ENCODE measurements at regions not wholly inside any gene's neighbourhood (a gene's known extent, or its start where the extent isn't known, plus 50 kb on each side); places are given as distances from the start of the nearest gene placed in this dataset.

GRCh38 chr2:106965611-106966010 is 79.6 kb upstream of the ST6GAL2 start:
- Histone ChIP-seq H3K4me3 (no peak overlapping the region), H3K36me3 (replicated peaks in 1 of 2; ENCODE audit: insufficient read depth in 1 of 2, low read depth in 2 of 2) (no peaks in the 10 kb centered on the region), H3K27me3 (no peaks in the 10 kb centered on the region), H3K4me1 (no peaks in the 10 kb centered on the region), H3K27ac (no peak overlapping the region), H3K9me3 (no peaks in the 10 kb centered on the region)
- intact Hi-C loops (cut with DNase I): no loop called here
- no peak for DNase-seq
- ATAC-seq: no peak
- no peak for TF ChIP-seq POLR2A (IDR thresholded peaks at IDR 0.05)
- TF ChIP-seq, protein P1, sequence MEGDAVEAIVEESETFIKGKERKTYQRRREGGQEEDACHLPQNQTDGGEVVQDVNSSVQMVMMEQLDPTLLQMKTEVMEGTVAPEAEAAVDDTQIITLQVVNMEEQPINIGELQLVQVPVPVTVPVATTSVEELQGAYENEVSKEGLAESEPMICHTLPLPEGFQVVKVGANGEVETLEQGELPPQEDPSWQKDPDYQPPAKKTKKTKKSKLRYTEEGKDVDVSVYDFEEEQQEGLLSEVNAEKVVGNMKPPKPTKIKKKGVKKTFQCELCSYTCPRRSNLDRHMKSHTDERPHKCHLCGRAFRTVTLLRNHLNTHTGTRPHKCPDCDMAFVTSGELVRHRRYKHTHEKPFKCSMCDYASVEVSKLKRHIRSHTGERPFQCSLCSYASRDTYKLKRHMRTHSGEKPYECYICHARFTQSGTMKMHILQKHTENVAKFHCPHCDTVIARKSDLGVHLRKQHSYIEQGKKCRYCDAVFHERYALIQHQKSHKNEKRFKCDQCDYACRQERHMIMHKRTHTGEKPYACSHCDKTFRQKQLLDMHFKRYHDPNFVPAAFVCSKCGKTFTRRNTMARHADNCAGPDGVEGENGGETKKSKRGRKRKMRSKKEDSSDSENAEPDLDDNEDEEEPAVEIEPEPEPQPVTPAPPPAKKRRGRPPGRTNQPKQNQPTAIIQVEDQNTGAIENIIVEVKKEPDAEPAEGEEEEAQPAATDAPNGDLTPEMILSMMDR (IDR thresholded peaks at IDR 0.05): no peak
- 69 to 70% methylated on average over 3 of the region's 3 CpGs for WGBS, 2 donors

DNA sequence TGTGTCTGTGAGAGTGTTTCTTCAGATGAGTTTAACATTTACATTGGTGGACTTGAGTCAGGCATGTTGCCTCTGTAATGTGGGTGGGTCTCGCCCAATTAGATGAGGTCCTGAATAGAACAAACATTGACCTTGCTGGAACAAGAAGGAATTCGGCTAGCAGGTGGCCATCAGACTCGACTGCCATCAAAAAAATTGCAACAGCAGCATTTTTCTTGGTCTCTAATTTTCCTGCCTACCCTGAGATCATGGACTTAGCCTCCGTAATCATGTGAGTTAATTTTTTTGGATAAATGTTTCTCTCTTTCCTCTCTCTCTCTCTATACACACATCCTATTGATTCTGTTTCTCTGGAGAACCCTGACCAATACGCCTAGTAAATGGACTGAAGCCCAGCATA is 83.8 kb upstream of the ST6GAL2 start:
- TF ChIP-seq, protein P1 (IDR thresholded peaks at IDR 0.05): no peak
- TF ChIP-seq POLR2A (IDR thresholded peaks at IDR 0.05): no peak
- no peak for ATAC-seq
- Histone ChIP-seq H3K4me3 (no peak overlapping the region), H3K36me3 (replicated peaks in 1 of 2; ENCODE audit: insufficient read depth in 1 of 2, low read depth in 2 of 2) (no peaks in the 10 kb centered on the region), H3K27me3 (no peaks in the 10 kb centered on the region), H3K27ac (no peak overlapping the region), H3K4me1 (no peaks in the 10 kb centered on the region), H3K9me3 (no peaks in the 10 kb centered on the region)
- DNase-seq: no peak
- intact Hi-C loops (cut with DNase I): no loop called here
- WGBS, 2 donors: 53 to 70% methylated on average over 5 of the region's 5 CpGs

- DNase-seq: no peak
- H3K36me3 ChIP-seq (replicated peaks in 1 of 2; ENCODE audit: insufficient read depth in 1 of 2, low read depth in 2 of 2): no peaks in the 10 kb centered on the region
- no peak overlapping the region for H3K27ac ChIP-seq
- TF ChIP-seq POLR2A (IDR thresholded peaks at IDR 0.05): no peak
- TF ChIP-seq, protein P1 (IDR thresholded peaks at IDR 0.05): no peak
- H3K4me3 ChIP-seq: no peak overlapping the region
- intact Hi-C loops (cut with DNase I): no loop called here
- WGBS, 2 donors: 47 to 55% methylated on average over 5 of the region's 5 CpGs
- H3K4me1 ChIP-seq: no peaks in the 10 kb centered on the region
- H3K9me3 ChIP-seq: no peaks in the 10 kb centered on the region
- no peaks in the 10 kb centered on the region for H3K27me3 ChIP-seq
- no peak for ATAC-seq
These were observed 84.7 kb upstream of the ST6GAL2 start for GRCh38 chr2:106970471-106971261.

- ATAC-seq (no peak), DNase-seq (no peak)
- Histone ChIP-seq H3K36me3 (replicated peaks in 1 of 2; ENCODE audit: insufficient read depth in 1 of 2, low read depth in 2 of 2) (no peaks in the 10 kb centered on the region), H3K27ac (no peak overlapping the region), H3K9me3 (no peaks in the 10 kb centered on the region), H3K4me1 (no peaks in the 10 kb centered on the region), H3K4me3 (no peak overlapping the region), H3K27me3 (no peaks in the 10 kb centered on the region)
- TF ChIP-seq, protein P1 (IDR thresholded peaks at IDR 0.05): no peak
- no peak for TF ChIP-seq POLR2A (IDR thresholded peaks at IDR 0.05)
- WGBS, 2 donors: 57 to 67% methylated on average over 2 of the region's 2 CpGs
- intact Hi-C loops (cut with DNase I): no loop called here
These were observed 86.8 kb upstream of the ST6GAL2 start for GRCh38 chr2:106972782-106973181.

DNA sequence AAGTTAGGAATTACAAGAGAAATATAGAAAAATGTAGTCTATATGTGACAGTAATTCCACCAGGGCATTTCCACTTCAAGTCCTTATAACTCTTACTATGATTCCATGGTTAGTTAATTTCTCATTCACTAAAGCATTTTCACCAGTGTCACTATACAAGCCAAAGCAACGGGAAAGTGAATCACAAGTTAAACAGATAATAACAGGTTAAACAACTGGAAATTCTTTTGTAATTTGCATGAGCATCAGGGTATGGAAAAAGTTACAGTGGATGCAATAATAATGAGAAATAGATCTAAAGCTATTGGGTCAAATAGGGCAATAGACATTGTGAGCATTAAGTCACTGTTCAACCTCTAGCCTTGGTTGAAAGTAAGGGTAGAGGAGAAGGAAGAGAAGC is 88.9 kb upstream of the ST6GAL2 start:
- WGBS, 2 donors: 38 to 68% methylated on average over 1 of the region's 1 CpG
- no peaks in the 10 kb centered on the region for H3K27me3 ChIP-seq
- intact Hi-C loops (cut with DNase I): no loop called here
- H3K4me1 ChIP-seq: no peaks in the 10 kb centered on the region
- no peaks in the 10 kb centered on the region for H3K9me3 ChIP-seq
- ATAC-seq (no peak), DNase-seq (no peak)
- no peak for TF ChIP-seq POLR2A (IDR thresholded peaks at IDR 0.05)
- TF ChIP-seq, protein P1 (IDR thresholded peaks at IDR 0.05): no peak
- H3K27ac ChIP-seq: no peak overlapping the region
- H3K36me3 ChIP-seq (replicated peaks in 1 of 2; ENCODE audit: insufficient read depth in 1 of 2, low read depth in 2 of 2): no peaks in the 10 kb centered on the region
- no peak overlapping the region for H3K4me3 ChIP-seq
